Bronchial epithelial cell (primary cell): ENCODE measurements at regions not wholly inside any gene's neighbourhood (a gene's known extent, or its start where the extent isn't known, plus 50 kb on each side); places are given as distances from the start of the nearest gene placed in this dataset.

Experiments used
- DNase-seq: peaks from one replicate; pipeline ENCODE4 v3.0.0-alpha.2; 2010; ENCODE audit warnings: low read depth
- FAIRE-seq: peaks from 2 replicates; lab custom pipeline; 2011; peaks lifted over from hg19 to GRCh38; lab: Jason Lieb, UNC
- H3K27me3 ChIP-seq: 2 replicates; pipeline ENCODE4 v1.5.1; 2011; ENCODE audit warnings: low read length; ENCODE audit not compliant: control insufficient read depth, insufficient read depth
- H3K36me3 ChIP-seq: 2 replicates; pipeline ENCODE4 v1.5.1; 2011; ENCODE audit warnings: low read length; ENCODE audit not compliant: control insufficient read depth, insufficient read depth
- H3K4me3 ChIP-seq: 2 replicates; pipeline ENCODE4 v1.5.1; 2011; ENCODE audit warnings: mild to moderate bottlenecking, low read depth, low read length, control low read depth
- CTCF ChIP-seq: IDR thresholded peaks from 2 replicates; pipeline ENCODE4 v1.5.1; 2011; ENCODE audit warnings: mild to moderate bottlenecking, moderate library complexity, low read length, control low read depth, inconsistent platforms; ENCODE audit not compliant: insufficient read depth, severe bottlenecking

GRCh38 chr17:68777243-68777855 is 176.2 kb upstream of the FAM20A start:
- FAIRE-seq (no peak), DNase-seq (peak; percentile 43)
- peaks cover 2% of the 10 kb centered on the region for H3K27me3 ChIP-seq
- peak; percentile 62 for TF ChIP-seq CTCF
- no peak overlapping the region for H3K4me3 ChIP-seq
- no peaks in the 10 kb centered on the region for H3K36me3 ChIP-seq

GRCh38 chr17:68776451-68776850 is 175.3 kb upstream of the FAM20A start:
- H3K4me3 ChIP-seq = no peak overlapping the region
- peaks cover 2% of the 10 kb centered on the region for H3K27me3 ChIP-seq
- DNase-seq (no peak), FAIRE-seq (no peak)
- H3K36me3 ChIP-seq = no peaks in the 10 kb centered on the region
- TF ChIP-seq CTCF = no peak

GRCh38 chr17:68775969-68776368 is 174.8 kb upstream of the FAM20A start:
- Histone ChIP-seq H3K36me3 (no peaks in the 10 kb centered on the region), H3K27me3 (peaks cover 2% of the 10 kb centered on the region), H3K4me3 (no peak overlapping the region)
- FAIRE-seq = no peak
- DNase-seq = no peak
- TF ChIP-seq CTCF = no peak

GRCh38 chr17:68775318-68775717 is 174.2 kb upstream of the FAM20A start:
- FAIRE-seq (no peak), DNase-seq (no peak)
- Histone ChIP-seq H3K36me3 (no peaks in the 10 kb centered on the region), H3K4me3 (no peak overlapping the region), H3K27me3 (peaks cover 2% of the 10 kb centered on the region)
- TF ChIP-seq CTCF = no peak

GRCh38 chr17:68771867-68772515 is 170.8 kb upstream of the FAM20A start:
- FAIRE-seq = no peak

More at GRCh38 chr17:68771867-68772515, 170.8 kb upstream of the FAM20A start:
- Histone ChIP-seq H3K36me3 (no peaks in the 10 kb centered on the region), H3K27me3 (no peaks in the 10 kb centered on the region), H3K4me3 (no peak overlapping the region)
- DNase-seq = peak; percentile 48
- TF ChIP-seq CTCF = peak; percentile 62
